DOHH2 (cell line): ENCODE measurements at regions not wholly inside any gene's neighbourhood (a gene's known extent, or its start where the extent isn't known, plus 50 kb on each side); places are given as distances from the start of the nearest gene placed in this dataset.

ENCODE experiments used
- H3F3A ChIP-seq: fragments of 200-600 bp; sonication (generic), shearing (Covaris generic); 2 replicates; pipeline ENCODE4 v1.6.0; 2016; ENCODE audit warnings: antibody characterized with exemption, mild to moderate bottlenecking; ENCODE audit not compliant: control insufficient read depth, insufficient read depth
- H3K27ac ChIP-seq: fragments of 200-600 bp; sonication (generic); 2 replicates; pipeline ENCODE4 v1.5.1; 2014; ENCODE audit warnings: low read depth, mild to moderate bottlenecking, low read length, moderate library complexity
- H3K27me3 ChIP-seq: fragments of 200-600 bp; sonication (generic); 2 replicates; pipeline ENCODE4 v1.6.1; 2014; ENCODE audit warnings: mild to moderate bottlenecking, low read length, mixed read lengths; ENCODE audit not compliant: control insufficient read depth
- H3K36me3 ChIP-seq: fragments of 200-600 bp; sonication (generic); 2 replicates; pipeline ENCODE4 v1.6.1; 2014; ENCODE audit warnings: mild to moderate bottlenecking, low read length, moderate library complexity, mixed read lengths; ENCODE audit not compliant: control insufficient read depth
- H3K4me1 ChIP-seq: fragments of 200-600 bp; sonication (generic); 2 replicates; pipeline ENCODE4 v1.6.1; 2014; ENCODE audit warnings: mild to moderate bottlenecking, low read length, mixed read lengths; ENCODE audit not compliant: control insufficient read depth
- H3K4me2 ChIP-seq: fragments of 200-600 bp; sonication (generic); 2 replicates; pipeline ENCODE4 v1.6.0; 2014; ENCODE audit warnings: mild to moderate bottlenecking, low read length, moderate library complexity
- H3K4me3 ChIP-seq: fragments of 200-600 bp; sonication (generic); 2 replicates; pipeline ENCODE4 v1.5.1; 2014; ENCODE audit warnings: mild to moderate bottlenecking, low read length, mixed read lengths
- H3K79me2 ChIP-seq: fragments of 200-600 bp; sonication (generic); 2 replicates; pipeline ENCODE4 v1.6.1; 2014; ENCODE audit warnings: mild to moderate bottlenecking, low read length, mixed read lengths; ENCODE audit not compliant: control insufficient read depth
- H3K9me2 ChIP-seq: fragments of 200-600 bp; sonication (generic); replicated peaks from 2 replicates; pipeline ENCODE4 v1.6.1; 2014; ENCODE audit warnings: mild to moderate bottlenecking, low read length, mixed read lengths; ENCODE audit not compliant: control insufficient read depth
- H3K9me3 ChIP-seq: fragments of 200-600 bp; sonication (generic); 2 replicates; pipeline ENCODE4 v1.6.1; 2014; ENCODE audit warnings: antibody characterized with exemption, low read length, mixed read lengths; ENCODE audit not compliant: control insufficient read depth, insufficient read depth
- H4K20me1 ChIP-seq: fragments of 200-600 bp; sonication (generic); 2 replicates; pipeline ENCODE4 v1.6.0; 2014; ENCODE audit warnings: low read depth, mild to moderate bottlenecking, antibody characterized with exemption, low read length, moderate library complexity; ENCODE audit not compliant: control insufficient read depth, insufficient read depth
- CTCF ChIP-seq: fragments of 200-600 bp; sonication (generic); IDR thresholded peaks from one replicate; pipeline ENCODE4 v1.5.1; 2014; ENCODE audit warnings: antibody characterized with exemption, mild to moderate bottlenecking, low read depth, low read length; ENCODE audit not compliant: poor library complexity, severe bottlenecking
- EZH2phosphoT487 ChIP-seq: fragments of 200-600 bp; sonication (generic); IDR thresholded peaks from 2 replicates; pipeline ENCODE4 v1.6.1; 2017; ENCODE audit warnings: borderline replicate concordance, mild to moderate bottlenecking, antibody characterized with exemption, low read length, moderate library complexity, mixed read lengths

- no peaks in the 10 kb centered on the region for H3K36me3 ChIP-seq
- no peaks in the 10 kb centered on the region for H3K9me2 ChIP-seq
- H3K4me2 ChIP-seq: no peak overlapping the region
- H3K9me3 ChIP-seq: no peaks in the 10 kb centered on the region
- H3K27me3 ChIP-seq: no peaks in the 10 kb centered on the region
- no peaks in the 10 kb centered on the region for H3K79me2 ChIP-seq
- H3K4me3 ChIP-seq: no peak overlapping the region
- H3K27ac ChIP-seq: no peak overlapping the region
- H3F3A ChIP-seq: no peaks in the 10 kb centered on the region
- TF ChIP-seq CTCF (no peak), EZH2phosphoT487 (no peak)
- no peaks in the 10 kb centered on the region for H4K20me1 ChIP-seq
- H3K4me1 ChIP-seq: no peaks in the 10 kb centered on the region
Measured at GRCh38 chr13:87426742-87427141, 244.4 kb upstream of the SLITRK5 start.

- no peaks in the 10 kb centered on the region for H3K9me2 ChIP-seq
- no peaks in the 10 kb centered on the region for H3K9me3 ChIP-seq
- no peaks in the 10 kb centered on the region for H3K79me2 ChIP-seq
- H3K27me3 ChIP-seq: no peaks in the 10 kb centered on the region
- no peak for TF ChIP-seq EZH2phosphoT487
- TF ChIP-seq CTCF: no peak
- no peak overlapping the region for H3K27ac ChIP-seq
- H3K4me2 ChIP-seq: no peak overlapping the region
- H3K36me3 ChIP-seq: no peaks in the 10 kb centered on the region
- no peak overlapping the region for H3K4me3 ChIP-seq
- H4K20me1 ChIP-seq: no peaks in the 10 kb centered on the region
- H3K4me1 ChIP-seq: no peaks in the 10 kb centered on the region
- H3F3A ChIP-seq: no peaks in the 10 kb centered on the region
Measured at GRCh38 chr13:87444135-87444534, 227.0 kb upstream of the SLITRK5 start.

GRCh38 chr13:87452281-87452680 is 218.9 kb upstream of the SLITRK5 start:
- no peak overlapping the region for H3K27ac ChIP-seq
- no peaks in the 10 kb centered on the region for H3K9me2 ChIP-seq
- H3K4me2 ChIP-seq: no peak overlapping the region
- no peak overlapping the region for H3K4me3 ChIP-seq
- H3K4me1 ChIP-seq: no peaks in the 10 kb centered on the region
- no peaks in the 10 kb centered on the region for H3K36me3 ChIP-seq
- H3F3A ChIP-seq: no peaks in the 10 kb centered on the region
- no peaks in the 10 kb centered on the region for H3K79me2 ChIP-seq
- H4K20me1 ChIP-seq: no peaks in the 10 kb centered on the region
- H3K27me3 ChIP-seq: no peaks in the 10 kb centered on the region
- TF ChIP-seq CTCF (no peak), EZH2phosphoT487 (no peak)
- H3K9me3 ChIP-seq: no peaks in the 10 kb centered on the region

GRCh38 chr13:87453244-87453643 is 217.9 kb upstream of the SLITRK5 start:
- Histone ChIP-seq H3K4me3 (no peak overlapping the region), H3K4me2 (no peak overlapping the region), H3F3A (no peaks in the 10 kb centered on the region), H3K9me2 (no peaks in the 10 kb centered on the region), H3K79me2 (no peaks in the 10 kb centered on the region), H3K27ac (no peak overlapping the region), H3K36me3 (no peaks in the 10 kb centered on the region), H3K4me1 (no peaks in the 10 kb centered on the region), H3K27me3 (no peaks in the 10 kb centered on the region), H3K9me3 (no peaks in the 10 kb centered on the region), H4K20me1 (no peaks in the 10 kb centered on the region)
- TF ChIP-seq EZH2phosphoT487 (no peak), CTCF (no peak)
